ENCODE measurements at regions not wholly inside any gene's neighbourhood (a gene's known extent, or its start where the extent isn't known, plus 50 kb on each side); places are given as distances from the start of the nearest gene placed in this dataset.

DNA sequence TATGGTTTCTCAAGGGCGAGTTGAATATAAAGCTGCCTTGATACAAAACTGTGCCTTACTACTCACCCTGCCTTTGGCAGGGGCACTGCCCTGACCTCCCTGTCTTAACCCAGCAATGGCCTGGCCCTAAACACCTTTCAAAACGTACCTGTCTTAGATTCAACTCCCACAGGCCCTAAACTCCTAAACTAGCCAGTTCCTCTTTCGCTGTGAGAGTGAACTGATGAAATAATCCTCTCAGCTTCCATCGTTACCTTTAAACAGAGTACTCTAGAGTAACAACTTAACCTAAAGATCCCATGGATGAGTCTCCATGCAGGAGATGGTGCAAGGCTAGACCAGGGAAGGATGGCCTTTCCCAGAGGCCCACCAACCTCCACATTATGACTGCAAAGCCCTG lies 133.0 kb upstream of the THBS1 start:
- peak overlapping the region in 2 of 7 donors; percentile 12 to 42 for H3K27ac Mint-ChIP-seq

DNA sequence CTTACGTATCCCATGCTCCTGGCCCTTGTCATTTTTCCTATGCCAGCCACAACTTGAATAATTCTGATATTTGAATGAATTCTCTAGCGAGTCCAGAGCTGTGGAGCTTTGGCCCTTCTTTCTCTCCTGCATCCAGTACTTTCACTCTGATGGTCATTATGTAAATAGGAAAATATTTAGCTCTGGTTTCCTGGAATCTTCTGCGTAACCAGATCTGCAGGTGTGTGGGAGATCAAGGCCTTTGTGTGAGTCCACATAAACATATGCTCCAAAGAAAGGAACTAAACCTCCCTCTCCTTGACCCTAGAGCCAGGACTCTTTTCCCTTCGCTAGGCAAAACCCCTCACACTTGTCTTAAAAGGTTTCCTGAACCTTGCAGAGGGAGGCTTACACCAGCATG lies 132.5 kb upstream of the THBS1 start:
- intact Hi-C loops (cut with micrococcal nuclease): no loop called here
- peaks cover 0 to 2% (median 0%) of the 10 kb centered on the region in 3 donors for H3K27me3 Mint-ChIP-seq (ENCODE audit: low read depth in 3 of 3)
- Histone ChIP-seq H3K9ac (ENCODE audit: insufficient read depth, low read length, poor library complexity, severe bottlenecking) (no peak overlapping the region), H2AFZ (ENCODE audit: insufficient read depth, low read depth, low read length, poor library complexity, severe bottlenecking) (no peak overlapping the region), H4K20me1 (ENCODE audit: insufficient read depth, low read length) (no peaks in the 10 kb centered on the region), H3K4me3 (replicated peaks in 1 of 3; ENCODE audit: low read depth in 2 of 3, low read length in 3 of 3) (no peak overlapping the region), H3K36me3 (replicated peaks in 1 of 2; ENCODE audit: control insufficient read depth in 1 of 2, insufficient read depth in 2 of 2, low read length in 2 of 2) (no peaks in the 10 kb centered on the region), H3K4me1 (ENCODE audit: control insufficient read depth in 1 of 2, insufficient read depth in 2 of 2, low read length in 2 of 2) (peaks cover 4% of the 10 kb centered on the region in 2 donors), H3K79me2 (ENCODE audit: insufficient read depth, low read length) (no peaks in the 10 kb centered on the region), H3K9me3 (replicated peaks in 1 of 2; ENCODE audit: control insufficient read depth in 1 of 2, insufficient read depth in 1 of 2, low read length in 2 of 2) (no peaks in the 10 kb centered on the region), H3K4me2 (replicated peaks; ENCODE audit: extremely low read depth, low read length, poor library complexity, severe bottlenecking) (no peak overlapping the region), H3K27ac (ENCODE audit: low read depth in 1 of 2, low read length in 2 of 2) (no peak overlapping the region), H3K27me3 (ENCODE audit: control insufficient read depth in 2 of 2, insufficient read depth in 2 of 2, low read length in 2 of 2) (no peaks in the 10 kb centered on the region)
- no peak for DNase-seq
- WGBS (ENCODE audit: insufficient coverage): no CpG with 5 or more reads among the region's 4 CpGs
- TF ChIP-seq, protein P1, sequence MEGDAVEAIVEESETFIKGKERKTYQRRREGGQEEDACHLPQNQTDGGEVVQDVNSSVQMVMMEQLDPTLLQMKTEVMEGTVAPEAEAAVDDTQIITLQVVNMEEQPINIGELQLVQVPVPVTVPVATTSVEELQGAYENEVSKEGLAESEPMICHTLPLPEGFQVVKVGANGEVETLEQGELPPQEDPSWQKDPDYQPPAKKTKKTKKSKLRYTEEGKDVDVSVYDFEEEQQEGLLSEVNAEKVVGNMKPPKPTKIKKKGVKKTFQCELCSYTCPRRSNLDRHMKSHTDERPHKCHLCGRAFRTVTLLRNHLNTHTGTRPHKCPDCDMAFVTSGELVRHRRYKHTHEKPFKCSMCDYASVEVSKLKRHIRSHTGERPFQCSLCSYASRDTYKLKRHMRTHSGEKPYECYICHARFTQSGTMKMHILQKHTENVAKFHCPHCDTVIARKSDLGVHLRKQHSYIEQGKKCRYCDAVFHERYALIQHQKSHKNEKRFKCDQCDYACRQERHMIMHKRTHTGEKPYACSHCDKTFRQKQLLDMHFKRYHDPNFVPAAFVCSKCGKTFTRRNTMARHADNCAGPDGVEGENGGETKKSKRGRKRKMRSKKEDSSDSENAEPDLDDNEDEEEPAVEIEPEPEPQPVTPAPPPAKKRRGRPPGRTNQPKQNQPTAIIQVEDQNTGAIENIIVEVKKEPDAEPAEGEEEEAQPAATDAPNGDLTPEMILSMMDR (IDR thresholded peaks at IDR 0.05): no peak
- peaks cover 12% of the 10 kb centered on the region for H3K4me1 Mint-ChIP-seq
- no peaks in the 10 kb centered on the region for H3K36me3 Mint-ChIP-seq
- H3K9me3 Mint-ChIP-seq: peaks cover 0 to 3% (median 0%) of the 10 kb centered on the region in 7 donors
- H3K4me3 Mint-ChIP-seq: no peak overlapping the region
- H3K27ac Mint-ChIP-seq: no peak overlapping the region

More for the DNA sequence above, 133.0 kb upstream of the THBS1 start:
- Mint-ChIP-seq H3K36me3 (no peaks in the 10 kb centered on the region), H3K4me1 (peaks cover 8% of the 10 kb centered on the region), H3K27me3 (ENCODE audit: low read depth in 3 of 3) (peaks cover 0 to 2% (median 0%) of the 10 kb centered on the region in 3 donors), H3K4me3 (no peak overlapping the region), H3K9me3 (peaks cover 0 to 3% (median 0%) of the 10 kb centered on the region in 7 donors)
- TF ChIP-seq, protein P1 (IDR thresholded peaks at IDR 0.05): no peak
- no peaks in the 10 kb centered on the region for H3K36me3 ChIP-seq (replicated peaks in 1 of 2; ENCODE audit: control insufficient read depth in 1 of 2, insufficient read depth in 2 of 2, low read length in 2 of 2)
- no peak overlapping the region for H2AFZ ChIP-seq (ENCODE audit: insufficient read depth, low read depth, low read length, poor library complexity, severe bottlenecking)
- H3K9ac ChIP-seq (ENCODE audit: insufficient read depth, low read length, poor library complexity, severe bottlenecking): no peak overlapping the region
- H3K79me2 ChIP-seq (ENCODE audit: insufficient read depth, low read length): no peaks in the 10 kb centered on the region
- H3K9me3 ChIP-seq (replicated peaks in 1 of 2; ENCODE audit: control insufficient read depth in 1 of 2, insufficient read depth in 1 of 2, low read length in 2 of 2): no peaks in the 10 kb centered on the region
- H3K4me1 ChIP-seq (ENCODE audit: control insufficient read depth in 1 of 2, insufficient read depth in 2 of 2, low read length in 2 of 2): no peaks in the 10 kb centered on the region
- no peaks in the 10 kb centered on the region for H3K27me3 ChIP-seq (ENCODE audit: control insufficient read depth in 2 of 2, insufficient read depth in 2 of 2, low read length in 2 of 2)
- no CpG with 5 or more reads among the region's 4 CpGs for WGBS (ENCODE audit: insufficient coverage)
- no peak overlapping the region for H3K4me3 ChIP-seq (replicated peaks in 1 of 3; ENCODE audit: low read depth in 2 of 3, low read length in 3 of 3)
- no peak overlapping the region for H3K4me2 ChIP-seq (replicated peaks; ENCODE audit: extremely low read depth, low read length, poor library complexity, severe bottlenecking)
- H3K27ac ChIP-seq (ENCODE audit: low read depth in 1 of 2, low read length in 2 of 2): no peak overlapping the region
- intact Hi-C loops (cut with micrococcal nuclease): no loop called here
- DNase-seq: no peak
- H4K20me1 ChIP-seq (ENCODE audit: insufficient read depth, low read length): no peaks in the 10 kb centered on the region
